ENCODE measurements at regions not wholly inside any gene's neighbourhood (a gene's known extent, or its start where the extent isn't known, plus 50 kb on each side); places are given as distances from the start of the nearest gene placed in this dataset.
"Not testable (repeated sequence)": the region's sequence is repeated elsewhere in the genome, so short reads cannot be mapped to it uniquely, and the experiment has no call there.

- DNase-seq (ENCODE audit: low read depth, low spot score): no peak
- in situ Hi-C loops (cut with HindIII; ENCODE audit: low pct_unique_long_range_greater_than_20kb, low sequenced_read_pairs): no loop called here
Observed at GRCh38 chr2:118604811-118605210, 242.6 kb downstream of the EN1 start.

- no peak for DNase-seq (ENCODE audit: low read depth, low spot score)
- in situ Hi-C loops (cut with HindIII; ENCODE audit: low pct_unique_long_range_greater_than_20kb, low sequenced_read_pairs): no loop called here
Observed at GRCh38 chr2:118604371-118604770, 243.1 kb downstream of the EN1 start.

GRCh38 chr2:118599141-118599540 is 248.3 kb downstream of the EN1 start:
- no peak for DNase-seq (ENCODE audit: low read depth, low spot score)
- in situ Hi-C loops (cut with HindIII; ENCODE audit: low pct_unique_long_range_greater_than_20kb, low sequenced_read_pairs): no loop called here

- in situ Hi-C loops (cut with HindIII; ENCODE audit: low pct_unique_long_range_greater_than_20kb, low sequenced_read_pairs): no loop called here
- no peak for DNase-seq (ENCODE audit: low read depth, low spot score)
Observed at GRCh38 chr2:118596620-118597019, 250.8 kb downstream of the EN1 start.

GRCh38 chr2:118593257-118593656 is 254.2 kb downstream of the EN1 start:
- DNase-seq (ENCODE audit: low read depth, low spot score): no peak
- in situ Hi-C loops (cut with HindIII; ENCODE audit: low pct_unique_long_range_greater_than_20kb, low sequenced_read_pairs): no loop called here

- DNase-seq (ENCODE audit: low read depth, low spot score): no peak
- in situ Hi-C loops (cut with HindIII; ENCODE audit: low pct_unique_long_range_greater_than_20kb, low sequenced_read_pairs): no loop called here
Observed at GRCh38 chr2:118591223-118591622, 256.2 kb downstream of the EN1 start.

GRCh38 chr2:118589721-118590120 is 257.7 kb downstream of the EN1 start:
- in situ Hi-C loops (cut with HindIII; ENCODE audit: low pct_unique_long_range_greater_than_20kb, low sequenced_read_pairs): no loop called here
- no peak for DNase-seq (ENCODE audit: low read depth, low spot score)

- in situ Hi-C loops (cut with HindIII; ENCODE audit: low pct_unique_long_range_greater_than_20kb, low sequenced_read_pairs): no loop called here
- no peak for DNase-seq (ENCODE audit: low read depth, low spot score)
Observed at GRCh38 chr2:118588850-118589249, 258.6 kb downstream of the EN1 start.

GRCh38 chr2:118586312-118586711 is 261.1 kb downstream of the EN1 start:
- no peak for DNase-seq (ENCODE audit: low read depth, low spot score)
- in situ Hi-C loops (cut with HindIII; ENCODE audit: low pct_unique_long_range_greater_than_20kb, low sequenced_read_pairs): no loop called here

- in situ Hi-C loops (cut with HindIII; ENCODE audit: low pct_unique_long_range_greater_than_20kb, low sequenced_read_pairs): no loop called here
- no peak for DNase-seq (ENCODE audit: low read depth, low spot score)
Observed at GRCh38 chr2:118584877-118585276, 262.6 kb downstream of the EN1 start.

GRCh38 chr2:118584062-118584749 is 263.2 kb downstream of the EN1 start:
- in situ Hi-C loops (cut with HindIII; ENCODE audit: low pct_unique_long_range_greater_than_20kb, low sequenced_read_pairs): no loop called here
- DNase-seq (ENCODE audit: low read depth, low spot score): no peak

GRCh38 chr2:118582058-118582457 is 265.4 kb downstream of the EN1 start:
- in situ Hi-C loops (cut with HindIII; ENCODE audit: low pct_unique_long_range_greater_than_20kb, low sequenced_read_pairs): no loop called here
- DNase-seq (ENCODE audit: low read depth, low spot score): no peak

- no peak for DNase-seq (ENCODE audit: low read depth, low spot score)
- in situ Hi-C loops (cut with HindIII; ENCODE audit: low pct_unique_long_range_greater_than_20kb, low sequenced_read_pairs): no loop called here
Observed at GRCh38 chr2:118580651-118581050, 266.8 kb downstream of the EN1 start.

- DNase-seq (ENCODE audit: low read depth, low spot score): no peak
- in situ Hi-C loops (cut with HindIII; ENCODE audit: low pct_unique_long_range_greater_than_20kb, low sequenced_read_pairs): no loop called here
Observed at GRCh38 chr2:118580107-118580506, 267.3 kb downstream of the EN1 start.

- in situ Hi-C loops (cut with HindIII; ENCODE audit: low pct_unique_long_range_greater_than_20kb, low sequenced_read_pairs): no loop called here
- no peak for DNase-seq (ENCODE audit: low read depth, low spot score)
Observed at GRCh38 chr2:118577202-118577601, 270.2 kb downstream of the EN1 start.

- in situ Hi-C loops (cut with HindIII; ENCODE audit: low pct_unique_long_range_greater_than_20kb, low sequenced_read_pairs): no loop called here
- DNase-seq (ENCODE audit: low read depth, low spot score): no peak
Observed at GRCh38 chr2:118576109-118576855, 271.2 kb downstream of the EN1 start.

GRCh38 chr2:118572380-118572779 is 275.1 kb downstream of the EN1 start:
- in situ Hi-C loops (cut with HindIII; ENCODE audit: low pct_unique_long_range_greater_than_20kb, low sequenced_read_pairs): not testable (repeated sequence)

GRCh38 chr2:118569876-118570535 is 277.4 kb downstream of the EN1 start:
- DNase-seq (ENCODE audit: low read depth, low spot score): no peak
- in situ Hi-C loops (cut with HindIII; ENCODE audit: low pct_unique_long_range_greater_than_20kb, low sequenced_read_pairs): no loop called here

More at GRCh38 chr2:118572380-118572779, 275.1 kb downstream of the EN1 start:
- not testable (repeated sequence) for DNase-seq (ENCODE audit: low read depth, low spot score)

GRCh38 chr2:118568700-118569099 is 278.7 kb downstream of the EN1 start:
- in situ Hi-C loops (cut with HindIII; ENCODE audit: low pct_unique_long_range_greater_than_20kb, low sequenced_read_pairs): no loop called here
- DNase-seq (ENCODE audit: low read depth, low spot score): no peak

Data from SK-MEL-5 (cell line).